ENCODE measurements at regions not wholly inside any gene's neighbourhood (a gene's known extent, or its start where the extent isn't known, plus 50 kb on each side); places are given as distances from the start of the nearest gene placed in this dataset.

DNA sequence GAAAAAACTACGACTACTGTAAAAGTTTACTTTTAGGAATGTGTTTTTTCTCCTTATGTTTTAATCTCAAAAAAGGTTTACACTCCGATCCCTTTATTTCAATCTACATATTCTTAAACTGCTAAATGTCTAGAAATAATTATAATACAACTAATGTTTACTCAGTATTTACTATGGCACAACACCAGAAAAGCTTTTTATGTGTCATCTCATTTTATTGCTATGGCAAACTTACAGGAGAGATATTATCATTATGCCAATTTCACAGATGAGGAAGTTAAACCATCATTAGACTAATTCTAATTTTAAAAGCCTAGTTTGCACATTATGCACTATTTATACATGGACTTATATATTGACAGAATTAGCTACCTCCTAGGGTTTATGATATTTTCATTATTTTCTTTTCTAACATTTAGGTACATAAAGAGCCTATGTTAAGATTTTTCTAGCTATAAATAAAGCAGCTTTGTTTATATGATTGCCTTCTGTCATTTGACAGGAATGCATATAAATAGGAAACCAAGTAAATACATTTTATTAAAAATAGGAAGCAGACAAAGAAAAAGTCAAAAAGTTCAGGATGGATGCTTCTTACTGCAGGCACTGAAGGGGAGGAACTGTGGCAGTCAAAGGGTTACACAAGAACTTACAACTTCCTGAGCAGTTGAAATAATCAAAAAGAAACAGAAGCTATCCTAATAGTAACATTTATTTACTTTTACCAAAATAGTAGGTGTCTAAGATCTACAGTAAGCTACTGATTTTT, 442.4 kb downstream of the LTN1 start:
- no peak for TF ChIP-seq EZH2phosphoT487 (conservative IDR thresholded peaks at IDR 0.05; ENCODE audit: low read length)
- TF ChIP-seq CTCF (IDR thresholded peaks at IDR 0.05; ENCODE audit: insufficient read depth, low read length, poor library complexity, severe bottlenecking) = no peak
